Esophagus (tissue), 2 donors: ENCODE measurements at regions not wholly inside any gene's neighbourhood (a gene's known extent, or its start where the extent isn't known, plus 50 kb on each side); places are given as distances from the start of the nearest gene placed in this dataset.
A peak's percentile ranks its signal among the peaks of the same experiment; 100 is the strongest.
"Not testable (repeated sequence)": the region's sequence is repeated elsewhere in the genome, so short reads cannot be mapped to it uniquely, and the experiment has no call there.

Experiments used
- H3K27ac ChIP-seq, 2 donors: one replicate each; pipeline ENCODE4 v1.5.1; 2013; ENCODE audit warnings: low read depth in 2 of 2, mild to moderate bottlenecking in 2 of 2, inconsistent platforms in 1 of 2, low read length in 1 of 2, moderate library complexity in 1 of 2
- H3K27me3 ChIP-seq, 2 donors: one replicate each; pipeline ENCODE4 v1.6.1; 2013; ENCODE audit warnings: low read length in 2 of 2, control low read depth in 1 of 2, mild to moderate bottlenecking in 1 of 2; ENCODE audit not compliant: insufficient read depth in 2 of 2, control insufficient read depth in 1 of 2
- H3K36me3 ChIP-seq, 2 donors: one replicate each; pipeline ENCODE4 v1.6.1; 2013; ENCODE audit warnings: low read length in 1 of 2; ENCODE audit not compliant: control insufficient read depth in 2 of 2, insufficient read depth in 2 of 2
- H3K4me1 ChIP-seq, 2 donors: one replicate each; pipeline ENCODE4 v1.6.1; 2013; ENCODE audit warnings: low read length in 1 of 2; ENCODE audit not compliant: control insufficient read depth in 2 of 2, insufficient read depth in 2 of 2
- H3K4me3 ChIP-seq, 2 donors: one replicate each; pipeline ENCODE4 v1.5.1; 2013; ENCODE audit warnings: low read length in 2 of 2, mild to moderate bottlenecking in 2 of 2, low read depth in 1 of 2, moderate library complexity in 1 of 2
- H3K9me3 ChIP-seq, 2 donors: one replicate each; pipeline ENCODE4 v1.6.1; 2013; ENCODE audit warnings: mild to moderate bottlenecking in 2 of 2, low read depth in 1 of 2, low read length in 1 of 2, moderate library complexity in 1 of 2; ENCODE audit not compliant: control insufficient read depth in 2 of 2, insufficient read depth in 1 of 2
- WGBS, 2 donors: extraction: QIAGEN DNeasy Blood & Tissue Kit; methylation state at CpG; one replicate each; pipeline ENCODE4 v1.1.7; 2013; 5-methylcytosine and 5-hydroxymethylcytosine counted together
- donor health status: healthy with polysubstance abuse.
- donor health status: Bipolar disorder and iron deficiency.

GRCh38 chr6:137305691-137306090 lies 86.5 kb upstream of the IFNGR1 start:
- WGBS, 2 donors, result 71 to 86% methylated on average over 2 of the region's 2 CpGs

GRCh38 chr6:137304020-137304780 lies 85.0 kb upstream of the IFNGR1 start:
- Histone ChIP-seq H3K9me3 (no peaks in the 10 kb centered on the region), H3K27me3 (no peaks in the 10 kb centered on the region), H3K27ac (peak overlapping the region in 1 of 2 donors; percentile 68), H3K4me3 (no peak overlapping the region), H3K36me3 (no peaks in the 10 kb centered on the region), H3K4me1 (no peaks in the 10 kb centered on the region)
- WGBS, 2 donors, result 70 to 79% methylated on average over 4 of the region's 4 CpGs

More at GRCh38 chr6:137305691-137306090, 86.5 kb upstream of the IFNGR1 start:
- no peaks in the 10 kb centered on the region for H3K9me3 ChIP-seq
- H3K36me3 ChIP-seq, result no peaks in the 10 kb centered on the region
- H3K4me1 ChIP-seq, result peaks cover 0 to 4% of the 10 kb centered on the region in 2 donors
- H3K27me3 ChIP-seq, result no peaks in the 10 kb centered on the region
- H3K27ac ChIP-seq, result no peak overlapping the region
- H3K4me3 ChIP-seq, result no peak overlapping the region

GRCh38 chr6:137303441-137303840 lies 84.3 kb upstream of the IFNGR1 start:
- no peaks in the 10 kb centered on the region for H3K4me1 ChIP-seq
- H3K9me3 ChIP-seq, result no peaks in the 10 kb centered on the region
- H3K4me3 ChIP-seq, result no peak overlapping the region
- no peaks in the 10 kb centered on the region for H3K36me3 ChIP-seq
- no peak overlapping the region for H3K27ac ChIP-seq
- 80 to 86% methylated on average over 2 of the region's 2 CpGs for WGBS, 2 donors
- no peaks in the 10 kb centered on the region for H3K27me3 ChIP-seq

GRCh38 chr6:137299681-137300080 lies 80.5 kb upstream of the IFNGR1 start:
- 62% methylated on average over 3 of the region's 3 CpGs for WGBS, 2 donors
- H3K36me3 ChIP-seq, result no peaks in the 10 kb centered on the region
- no peaks in the 10 kb centered on the region for H3K4me1 ChIP-seq
- no peak overlapping the region for H3K4me3 ChIP-seq
- no peaks in the 10 kb centered on the region for H3K9me3 ChIP-seq
- no peak overlapping the region for H3K27ac ChIP-seq
- no peaks in the 10 kb centered on the region for H3K27me3 ChIP-seq

- 65 to 82% methylated on average over 5 of the region's 5 CpGs for WGBS, 2 donors
- no peaks in the 10 kb centered on the region for H3K36me3 ChIP-seq
These were observed 78.7 kb upstream of the IFNGR1 start for GRCh38 chr6:137297887-137298286.

GRCh38 chr6:137292326-137292725 lies 73.1 kb upstream of the IFNGR1 start:
- not testable (repeated sequence) for H3K27ac ChIP-seq, H3K4me1 ChIP-seq, H3K36me3 ChIP-seq, H3K27me3 ChIP-seq, H3K9me3 ChIP-seq, H3K4me3 ChIP-seq
- 80 to 84% methylated on average over 3 of the region's 3 CpGs for WGBS, 2 donors

More at GRCh38 chr6:137297887-137298286, 78.7 kb upstream of the IFNGR1 start:
- H3K4me3 ChIP-seq, result no peak overlapping the region
- H3K27me3 ChIP-seq, result no peaks in the 10 kb centered on the region
- H3K9me3 ChIP-seq, result no peaks in the 10 kb centered on the region
- H3K4me1 ChIP-seq, result no peaks in the 10 kb centered on the region
- no peak overlapping the region for H3K27ac ChIP-seq

GRCh38 chr6:137291441-137291840 lies 72.3 kb upstream of the IFNGR1 start:
- no peaks in the 10 kb centered on the region for H3K27me3 ChIP-seq
- no peaks in the 10 kb centered on the region for H3K4me1 ChIP-seq
- H3K27ac ChIP-seq, result no peak overlapping the region
- no peaks in the 10 kb centered on the region for H3K36me3 ChIP-seq
- no peaks in the 10 kb centered on the region for H3K9me3 ChIP-seq
- WGBS, 2 donors, result 28 to 34% methylated on average over 3 of the region's 3 CpGs
- no peak overlapping the region for H3K4me3 ChIP-seq

GRCh38 chr6:137290601-137291261 lies 71.5 kb upstream of the IFNGR1 start:
- H3K4me1 ChIP-seq, result no peaks in the 10 kb centered on the region
- H3K4me3 ChIP-seq, result no peak overlapping the region
- WGBS, 2 donors, result 59 to 72% methylated on average over 5 of the region's 5 CpGs
- H3K9me3 ChIP-seq, result no peaks in the 10 kb centered on the region
- H3K36me3 ChIP-seq, result no peaks in the 10 kb centered on the region
- no peaks in the 10 kb centered on the region for H3K27me3 ChIP-seq
- no peak overlapping the region for H3K27ac ChIP-seq

GRCh38 chr6:137286916-137287315 lies 67.7 kb upstream of the IFNGR1 start:
- Histone ChIP-seq H3K27me3 (no peaks in the 10 kb centered on the region), H3K9me3 (no peaks in the 10 kb centered on the region)

GRCh38 chr6:137286368-137286767 lies 67.2 kb upstream of the IFNGR1 start:
- H3K36me3 ChIP-seq, result no peaks in the 10 kb centered on the region
- WGBS, 2 donors, result 92 to 98% methylated on average over 1 of the region's 1 CpG

More at GRCh38 chr6:137286916-137287315, 67.7 kb upstream of the IFNGR1 start:
- Histone ChIP-seq H3K4me1 (no peaks in the 10 kb centered on the region), H3K4me3 (no peak overlapping the region), H3K27ac (no peak overlapping the region), H3K36me3 (no peaks in the 10 kb centered on the region)
- 93 to 97% methylated on average over 1 of the region's 1 CpG for WGBS, 2 donors

More at GRCh38 chr6:137286368-137286767, 67.2 kb upstream of the IFNGR1 start:
- H3K9me3 ChIP-seq, result no peaks in the 10 kb centered on the region
- H3K4me3 ChIP-seq, result no peak overlapping the region
- no peaks in the 10 kb centered on the region for H3K27me3 ChIP-seq
- no peaks in the 10 kb centered on the region for H3K4me1 ChIP-seq
- H3K27ac ChIP-seq, result no peak overlapping the region
